ENCODE measurements at regions not wholly inside any gene's neighbourhood (a gene's known extent, or its start where the extent isn't known, plus 50 kb on each side); places are given as distances from the start of the nearest gene placed in this dataset.

GRCh38 chr13:79830945-79831344 lies 350.0 kb downstream of the NDFIP2 start:
- dilution Hi-C loops (cut with MboI; ENCODE audit: extremely low pct_ligation_motif_present, low sequenced_read_pairs), result no loop called here
- FAIRE-seq, result no peak
- no peaks in the 10 kb centered on the region for H4K20me1 ChIP-seq (ENCODE audit: control insufficient read depth, extremely low read depth, insufficient read depth, low read length)
- no peaks in the 10 kb centered on the region for H3K9me3 ChIP-seq (ENCODE audit: control insufficient read depth, low read depth, low read length)
- no peaks in the 10 kb centered on the region for H3K9me1 ChIP-seq (ENCODE audit: control insufficient read depth, extremely low read depth, insufficient read depth, low read length)
- no peaks in the 10 kb centered on the region for H3K36me3 ChIP-seq (ENCODE audit: control insufficient read depth in 2 of 2, extremely low read depth in 1 of 2, insufficient read depth in 2 of 2, low read length in 2 of 2)
- H3K27ac ChIP-seq (ENCODE audit: control insufficient read depth, insufficient read depth, low read length), result no peak overlapping the region
- no peak for DNase-seq (ENCODE audit: low read depth, low spot score)
- H3K4me2 ChIP-seq (ENCODE audit: control insufficient read depth, extremely low read depth, insufficient read depth, low read depth, low read length), result no peak overlapping the region
- H3K79me2 ChIP-seq (ENCODE audit: control insufficient read depth, insufficient read depth, low read length), result no peaks in the 10 kb centered on the region
- H3K27me3 ChIP-seq (ENCODE audit: control insufficient read depth, extremely low read depth, insufficient read depth, low read length), result no peaks in the 10 kb centered on the region
- H3K4me3 ChIP-seq (ENCODE audit: control insufficient read depth in 2 of 3, extremely low read depth in 1 of 3, insufficient read depth in 2 of 3, low read depth in 1 of 3, low read length in 3 of 3), result no peak overlapping the region
- no peak overlapping the region for H3K9ac ChIP-seq (ENCODE audit: control insufficient read depth, extremely low read depth, insufficient read depth, low read length)
- no peak overlapping the region for H2AFZ ChIP-seq (ENCODE audit: control insufficient read depth, low read length)
- TF ChIP-seq EZH2 (IDR thresholded peaks at IDR 0.05; ENCODE audit: low read length), result no peak
- TF ChIP-seq, protein P1, sequence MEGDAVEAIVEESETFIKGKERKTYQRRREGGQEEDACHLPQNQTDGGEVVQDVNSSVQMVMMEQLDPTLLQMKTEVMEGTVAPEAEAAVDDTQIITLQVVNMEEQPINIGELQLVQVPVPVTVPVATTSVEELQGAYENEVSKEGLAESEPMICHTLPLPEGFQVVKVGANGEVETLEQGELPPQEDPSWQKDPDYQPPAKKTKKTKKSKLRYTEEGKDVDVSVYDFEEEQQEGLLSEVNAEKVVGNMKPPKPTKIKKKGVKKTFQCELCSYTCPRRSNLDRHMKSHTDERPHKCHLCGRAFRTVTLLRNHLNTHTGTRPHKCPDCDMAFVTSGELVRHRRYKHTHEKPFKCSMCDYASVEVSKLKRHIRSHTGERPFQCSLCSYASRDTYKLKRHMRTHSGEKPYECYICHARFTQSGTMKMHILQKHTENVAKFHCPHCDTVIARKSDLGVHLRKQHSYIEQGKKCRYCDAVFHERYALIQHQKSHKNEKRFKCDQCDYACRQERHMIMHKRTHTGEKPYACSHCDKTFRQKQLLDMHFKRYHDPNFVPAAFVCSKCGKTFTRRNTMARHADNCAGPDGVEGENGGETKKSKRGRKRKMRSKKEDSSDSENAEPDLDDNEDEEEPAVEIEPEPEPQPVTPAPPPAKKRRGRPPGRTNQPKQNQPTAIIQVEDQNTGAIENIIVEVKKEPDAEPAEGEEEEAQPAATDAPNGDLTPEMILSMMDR (optimal IDR thresholded peaks at IDR 0.05 in 1 of 3, IDR thresholded peaks at IDR 0.05 in 1 of 3, conservative IDR thresholded peaks at IDR 0.05 in 1 of 3; ENCODE audit: extremely low read depth in 1 of 3, insufficient read depth in 2 of 3, low read length in 3 of 3), result no peak
- no peaks in the 10 kb centered on the region for H3K4me1 ChIP-seq (ENCODE audit: control insufficient read depth, extremely low read depth, insufficient read depth, low read length)

- H3K4me2 ChIP-seq (ENCODE audit: control insufficient read depth, extremely low read depth, insufficient read depth, low read depth, low read length), result no peak overlapping the region
- H3K79me2 ChIP-seq (ENCODE audit: control insufficient read depth, insufficient read depth, low read length), result no peaks in the 10 kb centered on the region
- H3K4me3 ChIP-seq (ENCODE audit: control insufficient read depth in 2 of 3, extremely low read depth in 1 of 3, insufficient read depth in 2 of 3, low read depth in 1 of 3, low read length in 3 of 3), result no peak overlapping the region
- FAIRE-seq, result no peak
- H3K9me1 ChIP-seq (ENCODE audit: control insufficient read depth, extremely low read depth, insufficient read depth, low read length), result no peaks in the 10 kb centered on the region
- no peaks in the 10 kb centered on the region for H3K4me1 ChIP-seq (ENCODE audit: control insufficient read depth, extremely low read depth, insufficient read depth, low read length)
- no peaks in the 10 kb centered on the region for H3K36me3 ChIP-seq (ENCODE audit: control insufficient read depth in 2 of 2, extremely low read depth in 1 of 2, insufficient read depth in 2 of 2, low read length in 2 of 2)
- H3K27ac ChIP-seq (ENCODE audit: control insufficient read depth, insufficient read depth, low read length), result no peak overlapping the region
- no peak overlapping the region for H2AFZ ChIP-seq (ENCODE audit: control insufficient read depth, low read length)
- H3K9me3 ChIP-seq (ENCODE audit: control insufficient read depth, low read depth, low read length), result no peaks in the 10 kb centered on the region
- no peaks in the 10 kb centered on the region for H3K27me3 ChIP-seq (ENCODE audit: control insufficient read depth, extremely low read depth, insufficient read depth, low read length)
- DNase-seq (ENCODE audit: low read depth, low spot score), result no peak
- no peak overlapping the region for H3K9ac ChIP-seq (ENCODE audit: control insufficient read depth, extremely low read depth, insufficient read depth, low read length)
- no peaks in the 10 kb centered on the region for H4K20me1 ChIP-seq (ENCODE audit: control insufficient read depth, extremely low read depth, insufficient read depth, low read length)
- dilution Hi-C loops (cut with MboI; ENCODE audit: extremely low pct_ligation_motif_present, low sequenced_read_pairs), result no loop called here
- TF ChIP-seq EZH2 (IDR thresholded peaks at IDR 0.05; ENCODE audit: low read length), result no peak
- TF ChIP-seq, protein P1 (optimal IDR thresholded peaks at IDR 0.05 in 1 of 3, IDR thresholded peaks at IDR 0.05 in 1 of 3, conservative IDR thresholded peaks at IDR 0.05 in 1 of 3; ENCODE audit: extremely low read depth in 1 of 3, insufficient read depth in 2 of 3, low read length in 3 of 3), result no peak
Measured at GRCh38 chr13:79830426-79830825, 349.5 kb downstream of the NDFIP2 start.

All from keratinocyte (primary cell).